Activated CD8-positive, alpha-beta memory T cell treated with anti-CD3 and anti-CD28 coated beads, Interleukin-2, amount 10 ng/mL, durations not matched to agents 7 days and 5 days (primary cell): ENCODE measurements at regions not wholly inside any gene's neighbourhood (a gene's known extent, or its start where the extent isn't known, plus 50 kb on each side); places are given as distances from the start of the nearest gene placed in this dataset.

ENCODE experiments used
- ATAC-seq: fragments of 150-1000 bp; cut with Tn5 transposase; one replicate; pipeline ENCODE4 v1.10.0; 2021; ENCODE audit warnings: moderate library complexity
- CTCF ChIA-PET: fragments of 350-600 bp; sonication (Branson Sonifier 250); formaldehyde crosslinking; loops from one replicate; lab custom pipeline; 2021; ENCODE audit warnings: antibody characterized with exemption; lab: Charles Lee
- DNase-seq: peaks from one replicate; pipeline ENCODE4 v3.0.0-alpha.2; 2020
- H3K27ac Mint-ChIP-seq: one replicate; pipeline ENCODE4 v1.8.0; 2021; ENCODE audit warnings: mild to moderate bottlenecking, mixed read lengths
- H3K27me3 Mint-ChIP-seq: one replicate; pipeline ENCODE4 v1.8.0; 2021; ENCODE audit warnings: mixed read lengths
- H3K36me3 Mint-ChIP-seq: one replicate; pipeline ENCODE4 v1.8.0; 2021; ENCODE audit warnings: mild to moderate bottlenecking, mixed read lengths
- H3K4me1 Mint-ChIP-seq: one replicate; pipeline ENCODE4 v1.8.0; 2021; ENCODE audit warnings: mixed read lengths
- H3K4me3 Mint-ChIP-seq: one replicate; pipeline ENCODE4 v1.8.0; 2021; ENCODE audit warnings: mild to moderate bottlenecking, moderate library complexity, mixed read lengths
- H3K9me3 Mint-ChIP-seq: one replicate; pipeline ENCODE4 v1.8.0; 2022; ENCODE audit warnings: low read depth, mixed read lengths

GRCh38 chr5:174616036-174616435, 108.3 kb upstream of the MSX2 start:
- ATAC-seq = no peak
- Mint-ChIP-seq H3K27me3 (no peaks in the 10 kb centered on the region), H3K4me1 (no peaks in the 10 kb centered on the region), H3K9me3 (peaks cover 2% of the 10 kb centered on the region), H3K36me3 (no peaks in the 10 kb centered on the region), H3K4me3 (no peak overlapping the region), H3K27ac (no peak overlapping the region)
- CTCF ChIA-PET = no interaction called here
- DNase-seq = no peak

- H3K27me3 Mint-ChIP-seq = no peaks in the 10 kb centered on the region
- no peak overlapping the region for H3K4me3 Mint-ChIP-seq
- CTCF ChIA-PET = no interaction called here
- H3K36me3 Mint-ChIP-seq = no peaks in the 10 kb centered on the region
- peaks cover 3% of the 10 kb centered on the region for H3K9me3 Mint-ChIP-seq
- H3K27ac Mint-ChIP-seq = no peak overlapping the region
- DNase-seq (no peak), ATAC-seq (no peak)
- H3K4me1 Mint-ChIP-seq = no peaks in the 10 kb centered on the region
Measured at GRCh38 chr5:174617285-174617684, 107.1 kb upstream of the MSX2 start.

GRCh38 chr5:174617910-174618309, 106.5 kb upstream of the MSX2 start:
- Mint-ChIP-seq H3K4me1 (no peaks in the 10 kb centered on the region), H3K4me3 (no peak overlapping the region), H3K9me3 (peaks cover 3% of the 10 kb centered on the region), H3K36me3 (no peaks in the 10 kb centered on the region), H3K27ac (no peak overlapping the region), H3K27me3 (no peaks in the 10 kb centered on the region)
- ATAC-seq (no peak), DNase-seq (no peak)
- CTCF ChIA-PET = no interaction called here

GRCh38 chr5:174618589-174618988, 105.8 kb upstream of the MSX2 start:
- H3K9me3 Mint-ChIP-seq = peaks cover 3% of the 10 kb centered on the region
- no peak overlapping the region for H3K4me3 Mint-ChIP-seq
- CTCF ChIA-PET = no interaction called here
- H3K27ac Mint-ChIP-seq = no peak overlapping the region
- H3K36me3 Mint-ChIP-seq = no peaks in the 10 kb centered on the region
- H3K4me1 Mint-ChIP-seq = no peaks in the 10 kb centered on the region
- DNase-seq = no peak
- no peak for ATAC-seq
- no peaks in the 10 kb centered on the region for H3K27me3 Mint-ChIP-seq

GRCh38 chr5:174622067-174622466, 102.3 kb upstream of the MSX2 start:
- Mint-ChIP-seq H3K27me3 (no peaks in the 10 kb centered on the region), H3K9me3 (peaks cover 2% of the 10 kb centered on the region), H3K36me3 (no peaks in the 10 kb centered on the region), H3K27ac (no peak overlapping the region), H3K4me3 (no peak overlapping the region), H3K4me1 (no peaks in the 10 kb centered on the region)
- no peak for DNase-seq
- CTCF ChIA-PET = no interaction called here
- ATAC-seq = no peak

GRCh38 chr5:174623018-174623417, 101.4 kb upstream of the MSX2 start:
- ATAC-seq = no peak
- CTCF ChIA-PET = no interaction called here
- H3K27ac Mint-ChIP-seq = no peak overlapping the region
- no peaks in the 10 kb centered on the region for H3K4me1 Mint-ChIP-seq
- DNase-seq = no peak
- no peak overlapping the region for H3K4me3 Mint-ChIP-seq
- H3K27me3 Mint-ChIP-seq = no peaks in the 10 kb centered on the region
- no peaks in the 10 kb centered on the region for H3K36me3 Mint-ChIP-seq
- H3K9me3 Mint-ChIP-seq = peaks cover 2% of the 10 kb centered on the region

- no peak overlapping the region for H3K27ac Mint-ChIP-seq
- ATAC-seq (no peak), DNase-seq (no peak)
- peaks cover 2% of the 10 kb centered on the region for H3K9me3 Mint-ChIP-seq
- H3K27me3 Mint-ChIP-seq = no peaks in the 10 kb centered on the region
- no peaks in the 10 kb centered on the region for H3K36me3 Mint-ChIP-seq
- no peaks in the 10 kb centered on the region for H3K4me1 Mint-ChIP-seq
- CTCF ChIA-PET = no interaction called here
- no peak overlapping the region for H3K4me3 Mint-ChIP-seq
Measured at GRCh38 chr5:174623433-174624019, 100.9 kb upstream of the MSX2 start.

- Mint-ChIP-seq H3K27me3 (no peaks in the 10 kb centered on the region), H3K9me3 (peaks cover 5% of the 10 kb centered on the region), H3K4me3 (no peak overlapping the region), H3K4me1 (no peaks in the 10 kb centered on the region), H3K27ac (no peak overlapping the region), H3K36me3 (no peaks in the 10 kb centered on the region)
- CTCF ChIA-PET = no interaction called here
- no peak for DNase-seq
- no peak for ATAC-seq
Measured at GRCh38 chr5:174624733-174625522, 99.5 kb upstream of the MSX2 start.

GRCh38 chr5:174625591-174626350, 98.6 kb upstream of the MSX2 start:
- no peak overlapping the region for H3K27ac Mint-ChIP-seq
- H3K27me3 Mint-ChIP-seq = no peaks in the 10 kb centered on the region
- no peaks in the 10 kb centered on the region for H3K4me1 Mint-ChIP-seq
- CTCF ChIA-PET = no interaction called here
- ATAC-seq = no peak
- H3K9me3 Mint-ChIP-seq = peaks cover 5% of the 10 kb centered on the region
- no peak for DNase-seq
- no peaks in the 10 kb centered on the region for H3K36me3 Mint-ChIP-seq
- H3K4me3 Mint-ChIP-seq = no peak overlapping the region

- H3K9me3 Mint-ChIP-seq = peaks cover 3% of the 10 kb centered on the region
- H3K4me1 Mint-ChIP-seq = no peaks in the 10 kb centered on the region
- H3K4me3 Mint-ChIP-seq = no peak overlapping the region
- no peak overlapping the region for H3K27ac Mint-ChIP-seq
- H3K27me3 Mint-ChIP-seq = no peaks in the 10 kb centered on the region
- DNase-seq (no peak), ATAC-seq (no peak)
- CTCF ChIA-PET = no interaction called here
- no peaks in the 10 kb centered on the region for H3K36me3 Mint-ChIP-seq
Measured at GRCh38 chr5:174626369-174626920, 97.9 kb upstream of the MSX2 start.

GRCh38 chr5:174636094-174636493, 88.3 kb upstream of the MSX2 start:
- no peaks in the 10 kb centered on the region for H3K27me3 Mint-ChIP-seq
- H3K4me1 Mint-ChIP-seq = no peaks in the 10 kb centered on the region
- no peaks in the 10 kb centered on the region for H3K9me3 Mint-ChIP-seq
- H3K4me3 Mint-ChIP-seq = no peak overlapping the region
- H3K27ac Mint-ChIP-seq = no peak overlapping the region
- no peaks in the 10 kb centered on the region for H3K36me3 Mint-ChIP-seq
- CTCF ChIA-PET = no interaction called here
- ATAC-seq = no peak
- DNase-seq = no peak

GRCh38 chr5:174642816-174643405, 81.5 kb upstream of the MSX2 start:
- no peak for ATAC-seq
- H3K36me3 Mint-ChIP-seq = no peaks in the 10 kb centered on the region
- no peak overlapping the region for H3K4me3 Mint-ChIP-seq
- no peaks in the 10 kb centered on the region for H3K4me1 Mint-ChIP-seq
- DNase-seq = no peak
- H3K27ac Mint-ChIP-seq = no peak overlapping the region
- H3K27me3 Mint-ChIP-seq = no peaks in the 10 kb centered on the region
- H3K9me3 Mint-ChIP-seq = peaks cover 4% of the 10 kb centered on the region
- CTCF ChIA-PET = no interaction called here

GRCh38 chr5:174644436-174644835, 79.9 kb upstream of the MSX2 start:
- no peak overlapping the region for H3K4me3 Mint-ChIP-seq
- no peaks in the 10 kb centered on the region for H3K36me3 Mint-ChIP-seq
- H3K9me3 Mint-ChIP-seq = peaks cover 6% of the 10 kb centered on the region
- CTCF ChIA-PET = no interaction called here
- no peak overlapping the region for H3K27ac Mint-ChIP-seq
- DNase-seq (no peak), ATAC-seq (no peak)
- no peaks in the 10 kb centered on the region for H3K4me1 Mint-ChIP-seq
- no peaks in the 10 kb centered on the region for H3K27me3 Mint-ChIP-seq
